ENCODE measurements at regions not wholly inside any gene's neighbourhood (a gene's known extent, or its start where the extent isn't known, plus 50 kb on each side); places are given as distances from the start of the nearest gene placed in this dataset.
"Not testable (repeated sequence)": the region's sequence is repeated elsewhere in the genome, so short reads cannot be mapped to it uniquely, and the experiment has no call there.

DNA sequence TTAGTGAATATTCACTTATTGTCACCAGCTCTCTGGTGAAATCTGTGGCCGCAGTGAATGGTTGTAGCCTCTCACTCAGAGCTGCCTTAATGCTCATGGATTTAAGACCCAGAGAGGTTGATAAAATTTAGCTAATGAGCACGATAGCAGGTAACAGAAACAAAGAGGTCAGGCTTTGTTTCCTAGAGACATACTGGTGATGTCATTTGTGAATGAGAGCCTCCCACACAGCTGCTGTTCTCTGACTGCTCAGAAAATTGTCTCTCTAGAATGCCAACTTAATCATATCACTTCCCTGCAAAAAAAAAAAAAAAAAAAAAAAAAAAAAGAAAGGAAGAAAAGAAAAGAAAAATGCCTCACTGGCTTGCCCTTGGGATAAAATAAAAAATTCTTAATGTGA is 411.7 kb upstream of the MYT1L start:
- no peak for DNase-seq (ENCODE audit: low read depth in 2 of 2)

DNA sequence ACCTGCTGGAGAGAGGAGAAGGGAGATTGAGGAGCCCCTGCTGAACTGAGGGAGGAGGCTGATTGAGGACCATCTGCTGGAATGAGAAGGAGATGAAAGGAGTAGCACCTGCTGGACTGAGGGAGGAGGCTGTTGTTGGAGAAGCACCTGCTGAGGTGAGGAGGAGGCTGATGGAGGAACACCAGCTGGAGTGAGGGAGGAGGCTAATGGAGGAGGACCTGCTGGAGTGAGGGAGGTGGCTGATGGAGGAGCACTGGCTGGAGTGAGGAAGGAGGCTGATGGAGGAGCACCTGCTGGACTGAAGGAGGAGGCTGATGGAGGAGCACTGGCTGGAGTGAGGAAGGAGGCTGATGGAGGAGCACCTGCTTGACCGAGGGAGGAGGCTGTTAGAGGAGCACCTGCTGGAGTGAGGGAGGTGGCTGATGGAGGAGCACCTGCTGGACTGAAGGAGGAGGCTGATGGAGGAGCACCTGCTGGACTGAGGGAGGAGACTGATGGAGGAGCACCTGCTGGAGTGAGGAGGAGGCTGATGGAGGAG is 409.2 kb upstream of the MYT1L start:
- DNase-seq (ENCODE audit: low read depth in 2 of 2) = no peak

DNA sequence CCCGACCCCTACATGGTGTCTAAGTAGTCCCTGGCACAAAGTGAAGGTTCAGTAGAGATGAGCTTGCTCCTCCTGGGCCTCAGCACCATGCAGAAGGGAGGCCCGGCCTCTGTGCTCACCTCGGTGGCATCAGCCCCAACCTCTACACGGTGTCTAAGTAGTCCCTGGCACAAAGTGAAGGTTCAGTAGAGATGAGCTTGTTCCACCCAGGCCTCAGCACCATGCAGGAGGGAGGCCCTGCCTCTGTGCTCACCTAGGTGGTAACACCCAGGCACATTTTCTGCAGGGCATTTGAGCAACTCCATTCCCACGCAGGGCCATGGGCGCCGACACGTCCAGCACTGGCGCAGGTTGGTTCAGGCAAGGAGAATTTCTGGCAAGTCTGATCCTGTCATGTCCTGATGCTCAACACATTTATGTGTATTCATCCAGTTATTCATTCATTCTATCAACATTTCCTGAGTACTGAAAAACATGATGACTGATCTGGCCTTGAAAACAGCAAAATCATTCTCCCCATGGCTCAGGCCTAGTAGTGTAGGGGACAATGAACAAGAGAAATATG is 408.2 kb upstream of the MYT1L start:
- DNase-seq (ENCODE audit: low read depth in 2 of 2) = no peak

DNA sequence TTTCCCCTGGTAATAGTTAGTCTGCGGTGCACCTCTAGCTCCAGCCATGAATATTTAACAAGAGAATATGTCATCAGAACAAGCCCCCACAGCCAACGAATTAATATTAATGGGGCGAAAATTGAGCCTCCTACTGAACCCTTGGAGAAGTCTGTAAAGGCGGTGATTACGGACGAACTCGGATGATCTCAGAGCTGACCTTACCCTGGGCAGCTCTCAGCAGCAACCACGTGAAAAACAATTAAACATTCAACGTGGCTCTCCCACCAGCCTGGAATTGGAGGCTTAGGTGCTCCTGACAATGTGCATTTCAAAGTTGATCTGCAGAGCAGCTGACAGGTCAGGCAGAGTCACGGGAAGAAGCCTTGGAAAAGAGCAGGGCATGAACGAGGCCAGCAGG is 407.6 kb upstream of the MYT1L start:
- DNase-seq (ENCODE audit: low read depth in 2 of 2) = no peak

DNA sequence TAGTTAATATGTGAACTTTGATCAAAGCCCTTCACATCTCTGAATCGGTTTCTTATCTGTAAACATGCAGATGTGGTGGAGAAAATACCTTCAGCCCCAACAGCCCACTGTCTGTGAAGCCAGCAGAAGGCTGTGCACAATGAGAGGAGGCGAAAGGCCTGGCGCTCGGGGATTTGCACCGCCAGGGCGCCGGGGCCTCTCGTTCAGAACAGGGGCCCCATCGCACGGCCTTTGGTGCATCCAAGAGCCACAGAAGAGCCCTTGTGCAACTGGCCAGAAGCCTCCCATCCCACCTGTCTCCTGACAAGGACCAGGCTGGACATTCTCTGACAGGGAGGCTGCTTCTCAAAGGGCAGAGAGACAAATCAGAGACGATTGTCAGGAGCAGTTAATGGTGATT is 407.2 kb upstream of the MYT1L start:
- DNase-seq (ENCODE audit: low read depth in 2 of 2) = no peak

GRCh38 chr2:2735041-2735440 is 404.0 kb upstream of the MYT1L start:
- no peak for DNase-seq (ENCODE audit: low read depth in 2 of 2)

DNA sequence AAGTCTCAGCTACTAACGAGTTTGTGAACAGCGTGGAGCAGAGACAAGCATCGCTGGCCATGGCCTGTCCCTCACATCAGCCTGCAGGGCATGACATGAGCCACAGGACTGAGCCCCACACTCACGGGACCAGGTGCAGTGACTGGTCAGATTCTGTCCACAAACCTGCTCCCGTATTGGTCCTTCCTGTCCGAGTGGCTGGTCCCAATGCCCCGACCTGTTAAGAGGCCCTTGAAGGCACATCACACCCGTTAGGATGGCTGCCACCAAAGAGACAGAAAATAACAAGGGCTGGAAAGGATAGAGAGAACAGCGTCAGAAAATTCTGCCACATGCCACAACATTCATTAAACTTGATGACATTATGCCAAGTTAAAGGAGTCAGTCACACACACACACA is 403.2 kb upstream of the MYT1L start:
- no peak for DNase-seq (ENCODE audit: low read depth in 2 of 2)

DNA sequence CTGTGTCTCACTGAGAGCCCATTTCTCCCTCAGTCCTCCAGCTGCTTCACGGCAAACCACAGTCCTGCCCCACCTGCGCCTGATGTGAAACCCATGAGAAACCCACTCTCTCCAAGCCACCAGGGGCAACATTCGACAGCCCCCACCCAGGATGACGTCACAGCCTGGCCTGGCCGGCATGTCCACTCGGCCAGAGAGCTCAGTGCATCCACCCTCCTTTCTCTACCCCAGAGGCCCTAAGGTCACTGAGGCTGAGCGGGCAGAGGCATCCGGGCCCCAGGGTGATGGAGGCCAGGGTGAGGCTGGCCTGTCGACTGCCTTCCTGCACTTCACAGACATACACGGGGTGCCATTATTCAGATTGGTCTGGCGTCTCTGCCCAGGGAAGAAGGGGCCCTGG is 402.7 kb upstream of the MYT1L start:
- no peak for DNase-seq (ENCODE audit: low read depth in 2 of 2)

- DNase-seq (ENCODE audit: low read depth in 2 of 2) = no peak
Observed at GRCh38 chr2:2732331-2733119, 401.4 kb upstream of the MYT1L start.

DNA sequence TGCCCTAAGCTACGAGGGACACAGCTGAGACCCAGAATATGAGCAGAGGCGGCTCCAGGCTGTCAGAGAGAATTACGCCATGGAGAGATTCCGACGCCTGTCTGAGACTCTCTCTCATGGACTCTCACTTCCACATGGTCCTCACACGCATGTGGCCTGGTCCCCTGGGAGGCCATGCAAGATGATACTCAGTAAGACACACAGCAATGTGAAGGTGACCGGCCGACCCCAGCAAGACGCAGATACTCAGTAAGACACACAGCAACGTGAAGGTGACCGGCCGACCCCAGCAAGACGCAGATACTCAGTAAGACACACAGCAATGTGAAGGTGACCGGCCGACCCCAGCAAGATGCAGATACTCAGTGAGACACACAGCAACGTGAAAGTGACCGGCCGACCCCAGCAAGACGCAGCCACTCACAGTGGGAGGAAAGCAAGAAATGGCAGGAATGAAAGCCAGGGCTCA is 400.8 kb upstream of the MYT1L start:
- DNase-seq (ENCODE audit: low read depth in 2 of 2) = no peak

GRCh38 chr2:2731101-2731815 is 400.2 kb upstream of the MYT1L start:
- DNase-seq (ENCODE audit: low read depth in 2 of 2) = no peak

GRCh38 chr2:2730301-2730833 is 399.3 kb upstream of the MYT1L start:
- no peak for DNase-seq (ENCODE audit: low read depth in 2 of 2)

GRCh38 chr2:2729246-2729645 is 398.2 kb upstream of the MYT1L start:
- no peak for DNase-seq (ENCODE audit: low read depth in 2 of 2)

GRCh38 chr2:2728635-2729034 is 397.6 kb upstream of the MYT1L start:
- no peak for DNase-seq (ENCODE audit: low read depth in 2 of 2)

GRCh38 chr2:2727876-2728511 is 396.9 kb upstream of the MYT1L start:
- no peak for DNase-seq (ENCODE audit: low read depth in 2 of 2)

- DNase-seq (ENCODE audit: low read depth in 2 of 2) = no peak
Observed at GRCh38 chr2:2726163-2726562, 395.1 kb upstream of the MYT1L start.

DNA sequence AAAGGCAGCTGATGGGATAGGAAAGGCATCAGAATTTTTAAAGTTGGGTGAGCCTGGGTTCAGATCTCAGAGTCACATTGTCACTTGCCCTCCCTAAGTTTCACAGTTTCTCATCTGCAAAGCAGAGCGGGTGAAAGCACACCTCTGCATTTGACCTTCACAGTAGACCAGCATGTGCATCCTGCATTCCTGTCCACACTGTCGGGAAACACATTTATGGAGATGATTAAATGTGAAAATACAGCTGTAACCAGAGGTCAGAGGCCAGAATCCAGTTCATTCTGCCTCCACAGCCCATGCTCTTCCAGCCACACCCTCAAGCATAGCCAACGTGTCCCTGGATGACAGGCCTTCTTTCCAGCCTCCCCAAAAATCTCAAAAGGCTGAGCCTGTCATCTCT is 392.0 kb upstream of the MYT1L start:
- DNase-seq (ENCODE audit: low read depth in 2 of 2) = no peak

DNA sequence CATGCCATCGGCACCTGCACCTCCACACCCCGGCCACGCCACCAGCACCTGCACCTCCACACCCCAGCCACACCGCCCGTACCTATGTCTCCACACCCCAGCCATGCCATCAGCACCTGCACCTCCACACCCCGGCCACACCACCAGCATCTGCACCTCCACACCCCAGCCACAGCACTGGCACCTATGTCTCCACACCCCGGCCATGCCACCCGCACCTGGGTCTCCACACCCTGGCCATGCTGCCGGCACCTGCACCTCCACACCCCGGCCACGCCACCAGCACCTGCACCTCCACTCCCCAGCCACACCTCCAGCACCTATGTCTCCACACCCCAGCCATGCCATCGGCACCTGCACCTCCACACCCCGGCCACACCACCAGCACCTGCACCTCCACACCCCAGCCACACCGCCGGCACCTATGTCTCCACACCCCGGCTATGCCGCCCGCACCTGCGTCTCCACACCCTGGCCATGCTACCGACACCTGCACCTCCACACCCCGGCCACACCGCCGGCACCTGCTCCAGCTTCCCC is 390.3 kb upstream of the MYT1L start:
- DNase-seq (ENCODE audit: low read depth in 2 of 2) = no peak

GRCh38 chr2:2720806-2721205 is 389.7 kb upstream of the MYT1L start:
- not testable (repeated sequence) for DNase-seq (ENCODE audit: low read depth in 2 of 2)

DNA sequence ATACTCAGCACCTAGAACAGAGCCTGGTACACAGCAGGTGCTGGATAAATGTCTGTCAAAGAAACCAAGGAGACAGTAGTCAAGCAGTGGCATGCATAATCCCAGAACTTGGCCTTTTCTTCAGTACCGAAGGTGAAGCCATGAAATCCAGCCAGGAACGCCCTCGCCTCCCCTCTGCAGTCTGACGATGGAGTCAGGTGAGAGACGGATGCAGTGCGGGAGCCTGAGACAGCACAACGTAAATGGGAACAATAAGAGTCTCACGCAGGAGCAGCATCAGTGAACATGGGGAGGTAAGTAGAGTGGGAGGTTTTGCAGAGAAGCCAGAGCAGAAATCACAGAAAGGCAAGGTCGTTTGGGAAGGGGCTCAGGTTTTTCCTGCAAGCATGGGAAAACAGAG is 389.3 kb upstream of the MYT1L start:
- DNase-seq (ENCODE audit: low read depth in 2 of 2) = no peak

DNA sequence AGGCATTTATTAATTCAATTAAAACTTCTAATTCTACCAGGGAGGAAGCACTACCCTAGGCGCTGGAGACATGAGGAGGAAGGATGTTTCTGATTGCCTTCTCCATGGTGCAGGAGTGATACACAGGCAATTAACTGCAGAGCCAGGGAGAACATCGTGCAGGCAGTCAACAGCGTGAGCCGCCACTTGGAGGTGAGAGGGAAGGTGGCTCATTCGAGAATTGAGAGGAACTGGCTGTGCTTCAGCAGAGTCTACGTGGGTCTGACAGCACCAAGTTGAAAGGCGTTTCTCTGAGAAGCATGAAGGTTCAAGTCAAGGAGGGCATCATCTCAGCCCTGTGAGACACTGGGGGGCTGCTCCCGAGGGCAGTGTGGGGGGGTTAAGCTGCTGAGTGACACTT is 388.7 kb upstream of the MYT1L start:
- no peak for DNase-seq (ENCODE audit: low read depth in 2 of 2)

DNA sequence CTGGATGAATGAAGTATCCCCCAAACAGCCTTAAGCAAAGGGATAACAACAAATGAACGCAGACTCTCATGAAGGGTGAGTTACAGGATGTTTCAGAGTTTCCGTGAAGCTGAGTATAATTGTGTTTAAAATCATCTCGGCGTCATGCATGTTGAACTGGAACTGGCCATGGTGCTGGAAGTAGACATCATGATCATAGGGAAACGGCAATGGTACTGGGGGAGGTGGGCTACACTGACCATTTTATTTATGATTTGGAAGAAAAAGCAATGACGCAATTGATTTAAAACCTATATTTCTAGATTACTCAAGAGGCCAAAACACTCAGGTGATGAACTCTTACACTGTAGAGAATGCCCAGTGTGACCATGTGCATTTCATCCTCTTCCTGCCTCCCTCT is 387.9 kb upstream of the MYT1L start:
- DNase-seq (ENCODE audit: low read depth in 2 of 2) = no peak
